ENCODE measurements at regions not wholly inside any gene's neighbourhood (a gene's known extent, or its start where the extent isn't known, plus 50 kb on each side); places are given as distances from the start of the nearest gene placed in this dataset.
"Not testable (repeated sequence)": the region's sequence is repeated elsewhere in the genome, so short reads cannot be mapped to it uniquely, and the experiment has no call there.

- no peak for ATAC-seq (ENCODE audit: low read depth)
- POLR2A ChIA-PET: no interaction called here
- intact Hi-C loops (cut with micrococcal nuclease): no loop called here
- no peak for TF ChIP-seq CTCF (IDR thresholded peaks at IDR 0.05)
- CTCF ChIA-PET: no interaction called here
- no peaks in the 10 kb centered on the region for H3K4me1 Mint-ChIP-seq
- no peak overlapping the region for H3K4me3 Mint-ChIP-seq
- DNase-seq: no peak
- H3K27me3 Mint-ChIP-seq: no peaks in the 10 kb centered on the region
- no peak overlapping the region for H3K27ac Mint-ChIP-seq
- H3K36me3 Mint-ChIP-seq (ENCODE audit: low read depth): no peaks in the 10 kb centered on the region
- H3K9me3 Mint-ChIP-seq: peaks cover 16% of the 10 kb centered on the region
Observed at GRCh38 chr4:187739771-187740170, 255.8 kb upstream of the ZFP42 start.

GRCh38 chr4:187744911-187745310, 250.7 kb upstream of the ZFP42 start:
- DNase-seq (no peak), ATAC-seq (ENCODE audit: low read depth) (no peak)
- CTCF ChIA-PET: no interaction called here
- H3K27me3 Mint-ChIP-seq: no peaks in the 10 kb centered on the region
- H3K27ac Mint-ChIP-seq: no peak overlapping the region
- peaks cover 17% of the 10 kb centered on the region for H3K9me3 Mint-ChIP-seq
- intact Hi-C loops (cut with micrococcal nuclease): no loop called here
- TF ChIP-seq CTCF (IDR thresholded peaks at IDR 0.05): no peak
- POLR2A ChIA-PET: no interaction called here
- no peak overlapping the region for H3K4me3 Mint-ChIP-seq
- no peaks in the 10 kb centered on the region for H3K36me3 Mint-ChIP-seq (ENCODE audit: low read depth)
- no peaks in the 10 kb centered on the region for H3K4me1 Mint-ChIP-seq

DNA sequence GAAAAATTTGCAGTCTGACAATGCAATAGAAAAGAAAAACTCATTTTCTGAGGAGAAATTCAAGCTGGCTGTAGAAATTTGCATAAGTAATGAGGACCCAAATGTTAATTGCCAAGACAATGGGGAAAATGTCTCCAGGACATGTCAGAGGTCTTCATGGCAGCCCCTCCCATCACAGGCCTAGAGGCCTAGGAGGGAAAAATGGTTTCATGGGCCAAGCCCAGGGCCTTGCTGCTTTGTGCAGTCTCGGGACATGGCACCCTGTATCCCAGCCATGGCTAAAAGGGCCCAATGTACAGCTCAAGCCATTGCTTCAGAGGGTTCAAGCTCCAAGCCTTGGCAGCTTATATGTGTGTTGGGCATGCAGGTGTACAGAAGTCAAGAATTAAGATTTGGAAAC, 244.9 kb upstream of the ZFP42 start:
- CTCF ChIA-PET; POLR2A ChIA-PET; DNase-seq; H3K4me1 Mint-ChIP-seq; intact Hi-C loops (cut with micrococcal nuclease); H3K4me3 Mint-ChIP-seq; H3K27me3 Mint-ChIP-seq; H3K27ac Mint-ChIP-seq; H3K36me3 Mint-ChIP-seq (ENCODE audit: low read depth); ATAC-seq (ENCODE audit: low read depth): not testable (repeated sequence)
- H3K9me3 Mint-ChIP-seq: peaks cover 20% of the 10 kb centered on the region

GRCh38 chr4:187767158-187767557, 228.4 kb upstream of the ZFP42 start:
- ATAC-seq (ENCODE audit: low read depth): no peak
- Mint-ChIP-seq H3K4me3 (no peak overlapping the region), H3K27ac (no peak overlapping the region), H3K27me3 (no peaks in the 10 kb centered on the region), H3K36me3 (ENCODE audit: low read depth) (no peaks in the 10 kb centered on the region), H3K4me1 (no peaks in the 10 kb centered on the region), H3K9me3 (peaks cover 3% of the 10 kb centered on the region)
- TF ChIP-seq CTCF (IDR thresholded peaks at IDR 0.05): no peak
- DNase-seq: no peak
- POLR2A ChIA-PET: no interaction called here
- CTCF ChIA-PET: no interaction called here
- intact Hi-C loops (cut with micrococcal nuclease): no loop called here

- DNase-seq (no peak), ATAC-seq (ENCODE audit: low read depth) (no peak)
- intact Hi-C loops (cut with micrococcal nuclease): no loop called here
- H3K4me3 Mint-ChIP-seq: no peak overlapping the region
- no peak overlapping the region for H3K27ac Mint-ChIP-seq
- no peaks in the 10 kb centered on the region for H3K27me3 Mint-ChIP-seq
- no peaks in the 10 kb centered on the region for H3K4me1 Mint-ChIP-seq
- H3K9me3 Mint-ChIP-seq: peaks cover 3% of the 10 kb centered on the region
- ChIA-PET CTCF (no interaction called here), POLR2A (no interaction called here)
- TF ChIP-seq CTCF (IDR thresholded peaks at IDR 0.05): no peak
- no peaks in the 10 kb centered on the region for H3K36me3 Mint-ChIP-seq (ENCODE audit: low read depth)
Observed at GRCh38 chr4:187767687-187768086, 227.9 kb upstream of the ZFP42 start.

DNA sequence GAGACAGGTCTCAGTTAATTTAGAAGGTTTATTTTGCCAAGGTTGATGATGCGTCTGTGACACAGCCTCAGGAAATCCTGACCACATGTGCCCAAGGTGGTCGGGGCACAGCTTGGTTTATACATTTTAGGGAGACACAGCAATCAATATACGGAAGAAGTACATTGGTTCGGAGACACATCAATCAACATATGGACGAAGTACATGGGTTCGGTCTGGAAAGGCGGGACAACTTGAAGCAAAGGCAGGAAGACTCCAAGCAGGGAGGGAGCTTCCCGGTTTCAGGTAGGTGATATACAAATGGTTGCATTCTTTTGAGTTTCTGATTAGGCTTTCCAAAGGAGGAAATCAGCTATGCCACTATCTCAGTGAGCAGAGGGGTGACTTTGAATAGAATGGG, 225.2 kb upstream of the ZFP42 start:
- no peaks in the 10 kb centered on the region for H3K27me3 Mint-ChIP-seq
- TF ChIP-seq CTCF (IDR thresholded peaks at IDR 0.05): no peak
- intact Hi-C loops (cut with micrococcal nuclease): no loop called here
- H3K9me3 Mint-ChIP-seq: peaks cover 3% of the 10 kb centered on the region
- no peaks in the 10 kb centered on the region for H3K4me1 Mint-ChIP-seq
- H3K4me3 Mint-ChIP-seq: no peak overlapping the region
- ChIA-PET CTCF (no interaction called here), POLR2A (no interaction called here)
- DNase-seq (no peak), ATAC-seq (ENCODE audit: low read depth) (no peak)
- no peaks in the 10 kb centered on the region for H3K36me3 Mint-ChIP-seq (ENCODE audit: low read depth)
- no peak overlapping the region for H3K27ac Mint-ChIP-seq
